Fibroblast of pulmonary artery (primary cell): ENCODE measurements at regions not wholly inside any gene's neighbourhood (a gene's known extent, or its start where the extent isn't known, plus 50 kb on each side); places are given as distances from the start of the nearest gene placed in this dataset.

Experiments
- DNase-seq: peaks from one replicate; pipeline ENCODE4 v3.0.0-alpha.2; 2010; ENCODE audit warnings: low read depth
- H3K4me3 ChIP-seq: replicated peaks from 2 replicates; pipeline ENCODE4 v1.5.1; 2011; ENCODE audit warnings: low read depth, mild to moderate bottlenecking, control low read depth, low read length, moderate library complexity
- TF ChIP-seq, protein P1 (sequence below): IDR thresholded peaks from 2 replicates; pipeline ENCODE4 v1.5.1; 2011; ENCODE audit warnings: mild to moderate bottlenecking, control low read depth, low read length, inconsistent platforms; ENCODE audit errors: missing control alignments

DNA sequence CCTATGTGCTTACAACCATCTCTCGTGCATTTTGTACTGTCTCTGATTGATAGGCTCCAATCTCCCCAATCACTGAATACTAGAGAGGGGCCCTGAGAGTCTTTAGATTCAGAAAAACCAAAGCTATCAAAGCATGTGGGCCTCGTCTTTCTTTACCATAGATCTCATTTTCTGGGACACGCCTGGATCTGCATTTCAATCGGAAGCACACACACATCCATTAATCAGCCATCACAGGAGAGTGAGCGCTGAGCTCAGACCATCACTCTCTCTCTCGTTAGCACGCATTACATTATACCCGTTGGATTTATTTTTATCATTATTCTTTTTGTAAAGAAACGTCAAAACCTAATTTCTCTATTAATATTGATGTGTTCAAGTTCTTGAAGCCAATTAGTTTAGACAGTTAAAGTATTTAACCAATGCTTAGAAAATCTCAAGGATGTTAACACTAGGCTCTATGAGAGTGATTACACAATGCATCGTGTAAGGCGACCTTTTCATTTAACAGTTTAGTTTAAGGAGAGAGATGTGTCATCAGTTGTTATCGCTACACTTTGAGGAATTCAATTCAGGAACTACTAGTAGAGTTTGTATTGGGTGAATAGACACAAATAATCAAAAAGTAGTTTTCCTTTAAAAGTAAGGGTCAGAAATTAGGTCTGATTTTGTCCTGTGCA is 650.7 kb downstream of the CDH8 start:
- H3K4me3 ChIP-seq = no peak overlapping the region
- DNase-seq = no peak
- TF ChIP-seq, protein P1, sequence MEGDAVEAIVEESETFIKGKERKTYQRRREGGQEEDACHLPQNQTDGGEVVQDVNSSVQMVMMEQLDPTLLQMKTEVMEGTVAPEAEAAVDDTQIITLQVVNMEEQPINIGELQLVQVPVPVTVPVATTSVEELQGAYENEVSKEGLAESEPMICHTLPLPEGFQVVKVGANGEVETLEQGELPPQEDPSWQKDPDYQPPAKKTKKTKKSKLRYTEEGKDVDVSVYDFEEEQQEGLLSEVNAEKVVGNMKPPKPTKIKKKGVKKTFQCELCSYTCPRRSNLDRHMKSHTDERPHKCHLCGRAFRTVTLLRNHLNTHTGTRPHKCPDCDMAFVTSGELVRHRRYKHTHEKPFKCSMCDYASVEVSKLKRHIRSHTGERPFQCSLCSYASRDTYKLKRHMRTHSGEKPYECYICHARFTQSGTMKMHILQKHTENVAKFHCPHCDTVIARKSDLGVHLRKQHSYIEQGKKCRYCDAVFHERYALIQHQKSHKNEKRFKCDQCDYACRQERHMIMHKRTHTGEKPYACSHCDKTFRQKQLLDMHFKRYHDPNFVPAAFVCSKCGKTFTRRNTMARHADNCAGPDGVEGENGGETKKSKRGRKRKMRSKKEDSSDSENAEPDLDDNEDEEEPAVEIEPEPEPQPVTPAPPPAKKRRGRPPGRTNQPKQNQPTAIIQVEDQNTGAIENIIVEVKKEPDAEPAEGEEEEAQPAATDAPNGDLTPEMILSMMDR = no peak

DNA sequence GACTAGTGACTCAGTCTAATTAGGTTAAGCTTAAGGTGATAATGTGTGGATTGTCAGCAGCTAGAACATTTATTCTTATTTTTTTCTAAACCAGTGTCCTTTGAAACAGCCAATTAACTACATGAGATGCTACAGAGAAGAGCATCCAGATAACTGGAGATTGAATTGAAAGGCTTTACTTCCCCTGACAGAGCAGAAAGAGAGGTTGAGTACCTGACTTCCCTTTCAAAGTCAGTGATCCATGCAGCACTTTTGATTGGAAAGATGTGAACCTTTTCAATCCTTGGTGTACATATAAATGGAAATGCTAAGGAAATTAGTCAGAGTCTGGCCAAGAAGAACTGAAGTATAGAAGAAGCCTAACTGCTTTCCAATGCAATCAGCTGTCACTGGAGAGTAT is 653.8 kb downstream of the CDH8 start:
- TF ChIP-seq, protein P1 = no peak
- no peak overlapping the region for H3K4me3 ChIP-seq
- DNase-seq = no peak

DNA sequence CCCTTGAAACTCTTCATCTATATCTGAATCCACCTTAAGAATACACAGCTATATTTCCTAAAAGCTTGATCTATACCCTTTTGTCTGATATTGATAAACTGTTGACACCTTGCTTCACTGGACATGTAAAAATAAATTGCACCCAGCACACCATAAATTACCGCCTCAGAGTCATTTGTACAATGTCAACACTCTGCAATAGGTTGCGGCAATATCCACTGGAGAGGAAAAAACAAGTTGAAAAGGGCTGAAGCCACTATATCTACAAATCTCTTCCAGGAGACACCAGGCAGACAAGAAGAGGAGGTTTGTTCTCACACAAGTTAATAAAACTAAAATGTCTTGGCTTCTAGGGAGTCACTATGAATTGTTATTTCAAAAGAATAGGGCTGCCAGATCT is 656.9 kb downstream of the CDH8 start:
- no peak overlapping the region for H3K4me3 ChIP-seq
- TF ChIP-seq, protein P1 = no peak
- no peak for DNase-seq

DNA sequence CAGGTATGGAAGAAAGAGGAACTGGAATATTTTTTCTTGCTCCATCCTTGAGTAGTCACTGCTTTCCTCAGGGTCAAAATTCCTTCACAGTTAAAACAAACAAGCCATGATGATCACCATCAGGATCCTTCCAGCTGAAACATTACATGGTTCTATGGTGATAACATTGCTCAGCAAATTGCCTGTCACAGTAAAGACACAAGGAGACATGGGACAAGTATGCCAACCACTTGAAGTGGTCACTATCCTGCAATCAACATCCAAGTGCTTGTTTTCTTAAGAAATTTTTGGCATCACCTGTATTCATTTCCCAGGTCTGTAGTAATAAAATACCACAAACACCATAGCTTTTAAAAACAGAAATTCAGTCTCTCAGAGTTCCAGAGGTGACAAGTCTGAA is 662.2 kb downstream of the CDH8 start:
- TF ChIP-seq, protein P1 = no peak
- H3K4me3 ChIP-seq = no peak overlapping the region
- no peak for DNase-seq

DNA sequence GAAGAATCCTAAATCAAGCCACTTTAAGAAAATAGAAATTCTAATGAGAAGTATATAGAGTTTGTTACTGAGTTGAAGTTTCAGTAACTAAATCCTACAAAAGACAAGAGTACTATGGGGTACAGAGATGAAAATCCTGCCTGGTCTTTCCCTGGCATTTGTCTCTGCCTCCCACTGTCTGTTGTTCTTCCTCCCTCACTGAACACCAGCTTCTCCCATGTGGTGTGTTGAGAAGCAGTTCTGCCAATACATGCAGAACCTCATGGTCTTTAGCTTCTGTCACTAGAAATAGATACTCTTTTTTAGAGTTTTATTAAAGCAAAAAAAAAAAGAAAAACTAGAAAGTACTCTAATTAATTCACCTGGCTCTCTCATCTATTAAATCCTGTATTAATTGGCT is 664.4 kb downstream of the CDH8 start:
- H3K4me3 ChIP-seq = no peak overlapping the region
- TF ChIP-seq, protein P1 = no peak
- no peak for DNase-seq

DNA sequence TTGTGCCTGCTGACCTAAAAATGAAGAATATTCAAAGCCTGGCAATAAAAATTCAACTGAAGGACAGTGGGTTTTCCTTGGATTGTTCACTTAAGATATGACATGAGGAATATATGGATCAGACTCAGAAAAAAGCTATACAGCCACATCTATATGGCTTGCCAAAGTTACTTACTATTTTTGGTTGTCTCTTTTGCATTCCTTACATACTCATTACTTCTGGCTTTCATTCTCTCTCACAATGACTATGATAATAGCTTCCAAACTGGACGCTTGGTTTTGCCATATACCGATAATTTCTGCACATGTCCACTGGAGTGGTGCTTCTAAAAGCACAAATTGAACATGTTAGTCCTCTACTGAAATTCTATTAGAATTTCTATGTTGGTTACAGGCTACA is 664.9 kb downstream of the CDH8 start:
- H3K4me3 ChIP-seq = no peak overlapping the region
- TF ChIP-seq, protein P1 = no peak
- DNase-seq = no peak

DNA sequence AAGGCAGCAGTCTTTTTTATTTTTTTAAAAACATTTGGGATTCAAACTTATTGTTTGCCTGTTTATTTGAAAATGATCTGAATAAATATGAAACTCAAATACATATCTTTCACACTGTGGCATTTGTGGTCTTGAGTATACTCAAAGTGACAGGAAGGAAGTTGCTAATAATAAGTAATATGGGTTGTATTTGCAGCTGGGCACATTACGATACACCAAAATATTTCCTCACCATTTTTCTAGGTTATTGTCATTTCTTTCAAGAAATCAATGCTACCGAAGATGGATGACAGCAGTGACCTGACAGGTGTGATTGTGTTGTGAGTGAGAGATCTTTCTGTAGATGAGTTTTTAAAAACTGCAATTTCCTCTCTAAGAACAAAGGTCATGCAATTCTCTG is 665.7 kb downstream of the CDH8 start:
- TF ChIP-seq, protein P1 = no peak
- H3K4me3 ChIP-seq = no peak overlapping the region

More for the DNA sequence above, 665.7 kb downstream of the CDH8 start:
- no peak for DNase-seq
